HG03432 (cell line): ENCODE measurements at regions not wholly inside any gene's neighbourhood (a gene's known extent, or its start where the extent isn't known, plus 50 kb on each side); places are given as distances from the start of the nearest gene placed in this dataset.

ENCODE experiments used
- ATAC-seq: cut with Tn5 transposase; IDR thresholded peaks from one replicate; pipeline ENCODE4 v1.9.1; 2021; ENCODE audit warnings: mild to moderate bottlenecking, moderate library complexity; ENCODE audit not compliant: unreplicated experiment

GRCh38 chr5:93886917-93887361 is 145.5 kb upstream of the POU5F2 start:
- peak; percentile 74 for ATAC-seq

GRCh38 chr5:93886098-93886806 is 144.9 kb upstream of the POU5F2 start:
- ATAC-seq = no peak

GRCh38 chr5:93884254-93884653 is 142.9 kb upstream of the POU5F2 start:
- ATAC-seq = no peak

DNA sequence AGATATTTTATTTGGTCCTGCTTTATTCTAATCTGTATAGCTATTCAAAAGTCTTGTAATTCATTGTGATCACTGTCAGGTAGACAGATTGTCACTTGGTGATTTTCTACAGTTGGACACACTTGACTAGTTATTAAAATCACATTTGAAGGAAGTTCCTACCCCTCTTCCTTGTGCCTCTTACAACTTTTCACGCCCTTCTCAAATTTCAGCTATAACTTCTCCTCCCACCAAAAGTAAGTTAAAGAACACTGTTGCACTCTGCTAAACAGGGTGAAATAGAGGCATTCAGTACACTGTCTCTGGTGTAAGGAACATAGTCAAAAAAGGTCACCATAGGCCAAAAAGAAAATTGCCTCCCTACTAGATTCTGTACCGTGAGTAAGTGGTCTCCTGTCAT is 142.1 kb upstream of the POU5F2 start:
- no peak for ATAC-seq

GRCh38 chr5:93875693-93876092 is 134.3 kb upstream of the POU5F2 start:
- no peak for ATAC-seq

GRCh38 chr5:93874491-93874890 is 133.1 kb upstream of the POU5F2 start:
- peak; percentile 73 for ATAC-seq

DNA sequence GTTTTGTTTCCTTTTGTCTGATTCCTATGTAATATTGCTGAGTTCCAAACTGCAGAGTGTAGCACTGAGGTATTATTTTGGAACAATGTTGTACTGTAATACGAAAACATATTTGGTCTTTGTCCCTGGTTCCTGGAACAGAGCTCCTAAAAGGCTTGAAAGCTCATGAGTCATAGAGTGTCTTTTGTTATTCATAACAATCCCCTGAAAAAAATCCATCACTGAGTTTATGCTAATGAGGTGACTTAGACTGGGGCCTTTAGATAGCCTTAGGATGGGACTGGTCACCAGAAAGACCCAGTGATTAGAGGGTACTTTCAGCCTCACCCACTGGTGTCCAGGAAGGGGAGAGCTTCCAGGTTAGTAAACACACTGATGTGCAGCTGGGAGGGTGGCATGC is 132.7 kb upstream of the POU5F2 start:
- peak; percentile 82 for ATAC-seq

DNA sequence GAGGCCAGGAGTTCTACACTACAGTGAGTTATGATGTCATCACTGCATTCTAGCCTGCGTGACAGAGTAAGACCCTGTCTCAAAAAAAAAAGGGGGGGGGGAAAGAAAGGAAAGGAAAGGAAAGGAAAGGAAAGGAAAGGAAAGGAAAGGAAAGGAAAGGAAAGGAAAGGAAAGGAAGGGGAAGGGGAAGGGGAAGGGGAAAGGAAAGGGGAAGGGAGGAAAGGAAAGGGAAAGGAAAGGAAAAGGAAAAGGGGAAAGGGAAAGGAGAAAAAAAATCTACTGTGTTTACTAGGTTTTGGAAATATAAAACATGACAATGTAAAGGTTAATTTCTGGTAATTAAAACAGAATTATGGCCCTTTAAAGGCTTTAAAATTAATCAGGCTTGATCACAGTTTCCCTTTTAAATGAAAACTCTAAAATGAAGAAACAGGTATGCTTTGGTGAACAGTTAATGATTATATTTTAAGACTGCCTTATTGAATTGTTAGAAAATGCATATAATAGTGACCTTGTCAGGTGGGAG is 131.9 kb upstream of the POU5F2 start:
- no peak for ATAC-seq

DNA sequence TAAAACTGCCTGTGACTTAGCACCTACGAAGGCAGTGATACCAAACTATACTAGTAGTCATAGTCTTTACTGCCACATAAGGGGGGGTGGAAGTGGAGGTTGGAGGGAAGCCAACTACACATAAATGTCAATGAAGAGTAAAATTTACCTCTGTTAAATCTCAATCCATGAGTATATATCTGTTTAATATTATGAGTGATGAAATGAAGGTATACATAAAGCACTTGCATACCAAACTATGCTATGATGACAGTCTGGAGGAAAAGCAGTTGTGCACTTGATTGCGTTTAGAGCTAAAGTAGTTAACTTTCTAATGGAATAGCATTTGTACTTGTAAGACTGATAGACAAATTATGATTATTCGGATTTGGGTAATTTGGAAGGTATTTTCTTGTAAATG is 129.2 kb upstream of the POU5F2 start:
- no peak for ATAC-seq

GRCh38 chr5:93868851-93869250 is 127.5 kb upstream of the POU5F2 start:
- ATAC-seq = no peak

GRCh38 chr5:93850311-93850710 is 108.9 kb upstream of the POU5F2 start:
- no peak for ATAC-seq

DNA sequence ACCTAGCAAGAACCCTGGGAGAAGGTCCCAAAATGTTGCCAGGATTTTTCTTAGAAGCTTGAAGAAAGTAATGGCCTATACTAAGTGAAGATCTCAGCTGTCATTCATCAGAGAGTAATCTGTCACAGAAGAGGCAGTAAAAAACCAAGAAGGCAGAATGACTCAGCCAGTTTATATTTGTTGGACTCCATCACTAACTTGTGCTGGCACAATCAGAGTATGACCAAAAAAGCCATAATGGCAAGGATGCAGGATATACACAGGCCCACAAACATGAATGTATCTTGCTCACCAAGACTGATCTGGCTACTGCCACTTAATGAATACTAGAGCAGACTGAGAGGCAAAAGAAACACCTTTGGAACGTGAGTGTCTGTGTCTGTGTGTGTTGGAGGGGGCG is 104.0 kb upstream of the POU5F2 start:
- ATAC-seq = no peak

DNA sequence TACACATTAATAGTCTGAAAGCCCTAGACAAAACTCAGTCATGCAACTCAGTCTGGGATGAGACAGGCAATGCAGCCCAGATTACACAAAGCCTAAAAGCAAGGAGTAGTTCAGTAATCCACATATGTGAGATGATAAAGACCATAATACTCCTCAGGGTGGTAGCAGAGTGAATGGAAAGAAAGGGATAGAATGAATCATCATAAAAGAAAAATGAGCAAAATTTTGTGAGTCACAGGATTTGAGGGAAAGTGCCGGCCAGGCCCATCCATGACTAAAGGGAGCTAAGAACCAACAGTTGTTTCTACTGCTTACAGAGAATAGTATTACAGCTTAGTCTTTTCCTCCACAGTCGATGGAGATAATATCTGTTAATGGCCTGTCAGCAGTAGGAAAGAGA is 90.0 kb upstream of the POU5F2 start:
- no peak for ATAC-seq

GRCh38 chr5:93830893-93831292 is 89.5 kb upstream of the POU5F2 start:
- no peak for ATAC-seq

DNA sequence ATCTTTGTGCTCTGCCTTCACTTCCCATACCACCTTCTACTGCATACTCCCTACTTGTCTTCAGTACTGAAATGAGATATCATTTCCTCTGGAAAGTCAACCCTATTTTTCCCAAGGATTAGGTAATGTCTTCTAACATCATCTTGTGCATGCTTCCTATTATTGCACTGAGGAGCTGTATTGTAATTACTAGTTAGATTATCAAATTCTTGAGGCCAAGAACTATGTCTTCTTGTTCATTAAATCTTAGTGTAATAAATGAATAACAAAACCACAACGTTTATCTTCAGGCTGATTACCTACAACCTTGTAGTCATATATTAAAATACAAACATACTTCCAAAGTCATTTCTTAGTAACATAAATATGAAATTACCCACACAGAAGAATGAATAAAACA is 87.9 kb upstream of the POU5F2 start:
- no peak for ATAC-seq

- no peak for ATAC-seq
These were observed 80.6 kb upstream of the POU5F2 start for GRCh38 chr5:93821891-93822415.

- no peak for ATAC-seq
These were observed 78.3 kb upstream of the POU5F2 start for GRCh38 chr5:93819668-93820067.

DNA sequence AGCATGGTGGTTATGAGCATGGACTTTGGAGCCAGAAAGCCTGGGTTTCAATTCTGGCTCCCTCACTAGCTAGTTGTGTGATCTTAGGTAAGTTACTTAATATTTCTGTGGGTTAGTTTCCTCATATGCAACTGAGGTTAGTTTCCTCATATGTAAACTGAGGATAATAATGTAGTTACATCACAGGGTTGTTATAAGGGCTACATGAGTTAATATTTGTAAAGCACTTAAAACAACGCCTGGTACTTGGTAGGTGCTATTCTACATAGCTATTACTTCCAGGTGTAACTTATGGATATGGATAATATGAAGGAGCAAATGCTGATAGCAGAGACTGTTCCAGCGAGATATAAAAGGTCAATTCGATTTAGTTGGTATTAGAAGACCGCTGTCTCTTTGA is 69.4 kb upstream of the POU5F2 start:
- no peak for ATAC-seq

GRCh38 chr5:93809430-93809829 is 68.0 kb upstream of the POU5F2 start:
- ATAC-seq = no peak

DNA sequence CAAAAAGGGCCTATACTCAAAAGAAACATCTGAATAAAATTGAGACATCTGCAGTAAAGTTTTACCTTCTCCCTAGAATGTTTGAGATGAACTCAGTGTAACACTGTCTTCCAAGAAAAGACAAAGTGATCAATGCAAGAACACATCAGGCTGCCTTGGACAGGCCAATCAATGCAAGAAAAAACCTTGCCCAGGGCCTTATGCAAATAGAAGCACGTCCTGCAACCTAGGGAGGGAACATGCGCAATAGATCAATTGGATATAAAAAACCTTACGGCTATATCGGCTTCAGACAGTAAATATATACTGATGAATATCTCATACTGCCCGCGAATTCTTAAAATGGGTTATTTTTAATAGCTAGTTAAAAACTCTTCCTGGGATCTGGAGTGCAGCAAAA is 66.4 kb upstream of the POU5F2 start:
- ATAC-seq = no peak

DNA sequence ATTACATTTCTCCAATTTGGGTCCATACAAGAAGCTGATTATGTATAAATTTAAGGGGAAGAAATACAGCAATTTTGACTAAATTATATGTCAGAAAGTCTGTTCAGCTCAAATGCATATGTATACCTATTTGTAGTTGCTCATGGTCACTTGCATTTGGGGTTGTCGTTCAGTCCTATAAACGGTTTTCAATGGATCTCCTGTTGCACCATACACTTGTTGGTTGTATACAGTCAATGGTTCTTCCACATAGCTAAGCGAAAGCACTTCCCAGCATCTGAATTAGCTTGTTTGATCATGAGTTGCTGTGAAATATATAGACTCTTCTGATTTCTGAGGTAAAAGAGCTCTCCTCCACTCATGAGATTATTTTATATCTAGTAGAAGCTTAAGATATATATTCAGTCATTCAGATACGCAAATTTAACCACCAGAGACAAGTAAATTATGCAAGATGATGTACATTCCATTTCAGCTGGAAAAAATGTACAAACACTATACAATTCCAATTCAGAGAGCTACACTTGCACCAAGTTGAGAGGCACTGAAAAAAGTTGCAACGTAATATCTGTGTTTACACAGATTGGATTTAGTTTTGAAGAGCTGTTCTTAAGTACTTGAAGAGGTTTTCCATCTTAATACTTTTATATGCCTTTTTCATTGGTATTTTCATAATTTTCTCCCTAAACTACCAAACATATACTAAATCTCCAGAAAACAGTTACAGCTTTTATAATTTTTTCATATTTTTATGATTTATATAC is 64.4 kb upstream of the POU5F2 start:
- no peak for ATAC-seq
